Stimulated activated CD8-positive, alpha-beta memory T cell treated with anti-CD3 and anti-CD28 coated beads, Interleukin-15, amount 100 ng/mL, for 48 hours (primary cell): ENCODE measurements at regions not wholly inside any gene's neighbourhood (a gene's known extent, or its start where the extent isn't known, plus 50 kb on each side); places are given as distances from the start of the nearest gene placed in this dataset.

Experiments used
- DNase-seq, 2 donors: peaks; one replicate each; pipeline ENCODE4 v3.0.0-alpha.2; 2020; ENCODE audit warnings: low read depth in 2 of 2

GRCh38 chr4:189374176-189374575 is 566.5 kb upstream of the FRG1 start:
- no peak for DNase-seq

- DNase-seq, result no peak
These were observed 563.8 kb upstream of the FRG1 start for GRCh38 chr4:189376901-189377300.

DNA sequence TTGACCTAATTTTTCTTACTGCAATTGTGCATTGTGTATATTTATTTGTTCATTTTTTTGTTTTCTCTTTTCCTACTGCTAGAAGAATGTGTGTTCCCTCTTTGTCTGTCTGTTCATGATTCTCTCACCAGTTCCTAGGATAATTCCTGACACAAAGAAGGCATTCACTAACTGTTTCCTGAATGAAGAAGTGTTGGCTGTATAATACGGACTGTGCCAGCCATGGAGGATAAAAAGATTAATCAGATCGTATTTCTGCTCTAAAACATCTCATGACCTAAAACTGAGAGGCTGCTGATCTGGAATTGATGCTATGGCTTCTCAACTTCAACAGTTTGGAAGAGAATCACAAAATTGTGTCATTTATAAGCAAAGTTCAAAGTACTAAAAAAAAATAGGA is 563.1 kb upstream of the FRG1 start:
- no peak for DNase-seq

GRCh38 chr4:189385098-189385497 is 555.6 kb upstream of the FRG1 start:
- DNase-seq, result no peak

DNA sequence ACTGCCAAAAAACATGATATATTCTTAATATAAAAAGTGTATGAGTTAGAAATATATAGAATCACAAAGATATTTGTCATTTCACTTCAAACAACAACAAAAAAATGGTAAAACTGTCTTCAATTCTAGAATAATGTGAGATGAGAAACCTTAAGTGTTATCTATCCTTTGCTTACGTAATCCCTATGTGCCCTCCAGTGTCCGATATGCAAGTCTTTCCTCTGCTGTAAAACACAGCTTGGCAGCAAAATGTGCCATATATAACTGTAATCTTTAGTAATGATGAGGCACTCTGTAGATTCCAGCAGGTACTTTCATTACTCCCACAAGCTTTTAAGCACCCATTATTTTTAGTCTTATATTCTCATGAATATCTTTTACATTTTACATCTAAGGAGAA is 555.1 kb upstream of the FRG1 start:
- DNase-seq, result no peak

DNA sequence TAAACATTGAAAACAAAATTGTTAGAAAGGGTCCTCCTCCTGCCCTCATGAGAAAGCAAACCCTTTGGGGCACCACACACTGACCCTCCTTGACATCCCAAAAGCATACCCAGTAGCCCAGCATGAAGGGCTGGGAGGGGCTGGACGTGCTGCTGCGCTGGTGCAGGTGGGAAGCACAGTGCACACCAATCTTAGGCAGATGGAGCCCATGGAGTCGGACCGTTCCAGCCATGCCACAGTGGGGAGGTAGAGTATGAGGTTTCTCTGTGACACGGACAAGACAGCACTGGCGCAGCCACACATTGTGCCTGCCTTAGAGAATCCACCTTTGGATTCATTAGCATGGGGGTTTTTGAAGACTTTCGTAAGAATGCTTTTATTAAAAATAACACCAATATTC is 544.2 kb upstream of the FRG1 start:
- no peak for DNase-seq

DNA sequence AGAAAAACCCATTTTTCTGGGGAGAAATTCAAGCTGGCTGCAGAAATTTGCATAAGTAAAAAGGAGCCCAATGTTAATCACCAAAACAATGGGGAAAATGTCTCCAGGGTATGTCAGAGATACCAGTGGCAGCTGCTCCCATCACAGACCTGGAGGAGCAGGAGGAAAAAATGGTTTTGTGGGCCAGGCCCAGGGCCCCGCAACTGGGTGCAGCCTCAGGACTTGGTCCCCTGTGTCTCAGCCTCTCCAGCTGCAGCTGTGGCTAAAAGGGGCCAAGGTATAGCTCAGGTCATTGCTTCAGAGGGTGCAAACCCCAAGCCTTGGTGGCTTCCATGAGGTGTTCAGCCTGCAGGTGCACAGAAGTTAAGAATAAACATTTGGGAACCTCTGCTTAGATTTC is 536.4 kb upstream of the FRG1 start:
- no peak for DNase-seq

GRCh38 chr4:189409158-189409557 is 531.5 kb upstream of the FRG1 start:
- no peak for DNase-seq

- no peak for DNase-seq
These were observed 526.7 kb upstream of the FRG1 start for GRCh38 chr4:189414021-189414420.

GRCh38 chr4:189420572-189420971 is 520.1 kb upstream of the FRG1 start:
- DNase-seq, result no peak

- no peak for DNase-seq
These were observed 504.5 kb upstream of the FRG1 start for GRCh38 chr4:189436207-189436606.

DNA sequence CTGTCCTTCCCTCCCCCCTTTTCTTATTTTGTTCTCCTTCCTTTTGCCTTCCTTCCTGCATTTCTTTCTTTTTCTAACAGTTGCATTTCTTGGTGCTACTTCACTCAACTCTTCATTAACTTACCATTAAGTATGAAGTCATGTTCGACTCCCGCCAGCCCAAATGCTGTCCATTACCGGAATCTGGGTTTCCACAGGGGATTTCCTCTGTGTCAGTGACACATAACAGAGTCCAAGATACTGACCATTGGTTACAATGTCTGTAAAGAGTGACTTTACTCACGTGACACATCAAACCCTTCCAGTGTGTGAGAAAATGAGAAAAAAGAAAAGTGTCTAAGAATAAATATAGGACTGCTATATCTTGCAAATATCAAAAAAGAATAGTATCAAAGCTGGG is 500.0 kb upstream of the FRG1 start:
- DNase-seq, result no peak

DNA sequence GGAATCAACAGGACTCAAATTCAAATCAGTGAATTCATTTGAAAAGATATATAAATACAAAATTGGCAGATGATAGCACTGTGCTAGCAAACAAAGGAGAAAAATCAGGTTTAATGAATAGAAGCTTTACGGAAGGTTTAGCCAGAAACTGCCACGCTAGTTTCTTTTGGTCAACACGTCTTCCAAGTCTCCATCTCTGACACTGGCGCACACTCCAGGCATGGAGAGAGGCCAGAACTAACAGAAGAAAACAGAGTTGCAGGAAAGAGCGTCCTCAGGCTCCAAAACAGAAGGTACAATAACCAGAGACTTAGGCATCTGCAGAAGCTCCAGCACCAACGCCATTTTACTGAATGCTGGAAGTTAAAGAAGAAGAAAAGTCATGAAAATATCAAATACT is 497.3 kb upstream of the FRG1 start:
- no peak for DNase-seq

DNA sequence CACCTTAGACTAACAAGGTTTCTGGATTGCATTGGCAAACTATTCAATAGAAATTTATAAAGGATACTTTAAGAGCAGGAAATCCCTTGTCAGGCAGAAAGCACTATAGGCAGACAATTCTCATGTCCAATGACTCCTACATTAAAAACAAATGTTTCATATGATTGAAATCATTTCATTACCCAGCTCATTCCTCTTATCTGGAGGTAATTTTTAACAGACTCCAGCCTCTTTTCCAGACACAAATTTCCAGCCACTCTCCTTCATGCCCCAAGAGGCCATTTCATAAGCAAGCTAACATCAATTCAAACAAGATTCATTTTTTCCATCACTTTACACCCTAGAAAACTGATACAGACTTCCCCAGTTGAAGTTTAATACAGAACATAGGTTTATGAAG is 495.1 kb upstream of the FRG1 start:
- DNase-seq, result no peak

GRCh38 chr4:189463734-189464133 is 476.9 kb upstream of the FRG1 start:
- no peak for DNase-seq

DNA sequence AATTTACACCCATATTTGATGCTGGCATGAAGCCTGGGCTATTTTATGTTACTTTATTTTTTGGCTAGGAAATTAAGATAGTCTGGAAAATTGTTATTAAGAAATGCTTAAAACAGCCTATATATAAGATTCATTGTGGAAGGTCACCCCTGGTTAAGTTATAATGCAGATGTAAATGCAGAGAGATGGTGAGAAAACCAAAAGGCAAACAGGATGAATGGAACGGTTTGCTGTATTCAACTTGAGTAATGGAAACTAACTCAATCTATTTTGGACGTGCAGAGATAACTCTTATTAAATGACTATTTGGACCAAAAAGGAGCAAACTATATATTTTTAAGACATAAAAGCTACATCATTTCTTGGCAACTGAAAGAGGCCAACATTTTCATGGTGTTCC is 446.3 kb upstream of the FRG1 start:
- DNase-seq, result no peak

GRCh38 chr4:189497516-189497915 is 443.2 kb upstream of the FRG1 start:
- no peak for DNase-seq

DNA sequence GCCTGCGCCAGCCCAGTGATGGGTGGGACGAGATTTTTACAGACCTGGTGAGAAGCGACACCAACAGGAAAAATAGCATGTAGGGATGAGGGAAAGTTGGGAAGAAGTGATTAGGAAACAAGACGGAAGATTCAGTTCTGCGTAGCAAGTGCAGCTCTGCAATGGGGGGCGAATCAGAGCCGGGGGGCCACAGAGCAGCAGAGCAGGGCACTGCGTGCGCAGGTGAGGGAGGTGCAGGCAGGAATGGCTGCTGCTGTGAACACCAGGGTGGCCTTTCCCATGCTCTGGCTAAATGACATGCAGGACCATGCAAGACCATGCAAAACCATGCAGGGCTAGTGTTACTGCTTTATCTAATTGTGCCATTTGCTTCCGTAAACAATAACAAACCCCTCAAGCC is 442.7 kb upstream of the FRG1 start:
- DNase-seq, result no peak

DNA sequence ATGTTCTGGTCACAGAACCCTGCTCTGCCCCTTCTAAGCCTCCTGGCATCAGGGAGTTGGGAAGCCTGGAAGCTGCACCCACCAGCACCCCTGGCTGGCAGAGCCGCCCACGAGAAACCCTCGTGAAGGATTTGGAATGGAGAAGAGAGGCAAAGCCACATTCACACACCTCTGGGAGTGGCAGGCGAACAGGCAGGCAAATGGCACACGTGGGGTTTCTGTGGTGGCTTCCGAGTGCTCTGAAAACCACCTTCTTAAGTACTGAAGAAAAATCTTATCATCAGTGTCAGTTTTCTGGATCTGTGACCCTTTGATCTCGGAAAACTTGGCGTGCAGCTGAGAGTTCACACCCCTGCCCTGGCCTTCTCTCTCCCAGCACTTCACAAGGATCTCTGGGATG is 442.2 kb upstream of the FRG1 start:
- no peak for DNase-seq

- no peak for DNase-seq
These were observed 441.0 kb upstream of the FRG1 start for GRCh38 chr4:189499696-189500095.

DNA sequence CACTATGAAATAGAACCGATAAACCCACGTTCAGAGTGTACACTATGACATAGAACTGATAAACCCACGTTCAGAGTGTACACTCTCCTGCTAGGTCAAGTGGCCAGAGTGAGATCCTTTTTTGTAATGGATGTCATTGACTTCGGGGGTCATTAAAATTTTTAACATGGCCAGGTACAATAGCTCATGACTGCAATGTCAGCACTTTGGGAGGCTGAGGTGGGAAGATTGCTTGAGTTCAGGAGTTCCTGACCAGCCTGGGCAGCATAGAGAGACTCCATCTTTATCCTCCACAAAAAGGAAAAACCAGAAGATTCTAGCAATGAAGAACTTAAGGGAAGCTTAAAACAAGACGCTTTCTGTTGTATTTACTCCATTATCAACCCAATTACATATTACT is 439.7 kb upstream of the FRG1 start:
- DNase-seq, result no peak

GRCh38 chr4:189502841-189503435 is 437.7 kb upstream of the FRG1 start:
- DNase-seq, result no peak

DNA sequence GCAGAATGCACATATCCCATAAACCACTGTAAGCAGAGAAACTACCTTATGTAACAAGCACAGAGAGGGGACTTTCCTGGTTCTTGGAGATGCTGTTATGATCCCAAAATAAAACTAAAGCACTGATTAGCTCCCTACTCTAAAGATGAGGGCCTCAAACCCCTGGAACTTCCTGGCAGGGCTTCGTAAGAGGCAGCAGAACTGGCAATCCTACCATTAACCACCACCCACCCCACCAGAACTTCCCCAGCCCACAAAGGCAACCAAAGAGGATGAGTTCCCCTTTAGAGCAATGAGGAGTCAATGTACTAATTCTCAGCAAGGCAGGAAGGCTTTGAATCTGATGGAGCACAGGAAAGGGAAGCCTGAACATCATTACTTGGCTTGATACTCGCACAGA is 436.5 kb upstream of the FRG1 start:
- DNase-seq, result no peak

DNA sequence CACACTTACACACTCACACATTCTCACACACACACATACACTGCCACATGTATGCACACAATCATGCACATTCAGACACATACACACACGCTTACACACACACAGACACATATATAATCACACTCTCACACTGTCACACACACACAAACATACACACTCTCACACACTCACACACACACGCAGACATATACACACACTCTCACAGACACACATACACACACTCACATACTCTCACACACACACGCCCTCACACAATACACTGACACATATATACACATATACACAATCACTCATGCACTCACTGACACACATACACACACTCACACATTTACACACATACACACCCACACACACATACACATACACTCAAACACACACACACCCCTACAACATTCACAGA is 435.3 kb upstream of the FRG1 start:
- DNase-seq, result no peak

DNA sequence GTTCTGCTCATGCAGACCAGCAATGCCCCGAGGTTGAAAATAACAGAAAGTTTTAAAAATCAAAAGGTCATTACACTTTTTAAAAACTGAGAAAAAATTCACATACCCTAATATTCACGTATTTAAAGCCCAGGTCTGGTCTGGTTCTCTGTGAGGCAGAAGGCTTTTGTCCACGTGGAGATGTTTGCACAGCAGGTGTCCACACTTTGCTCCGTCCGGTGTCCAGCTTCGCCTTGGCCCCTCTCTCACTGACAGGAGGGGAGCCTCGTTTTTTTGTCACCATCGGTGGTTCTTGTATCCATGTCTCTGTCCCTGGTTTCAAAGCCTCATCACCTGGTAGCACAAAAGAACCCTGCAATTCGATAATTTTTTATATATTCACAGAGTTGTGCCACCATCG is 434.6 kb upstream of the FRG1 start:
- no peak for DNase-seq
